ENCODE measurements at regions not wholly inside any gene's neighbourhood (a gene's known extent, or its start where the extent isn't known, plus 50 kb on each side); places are given as distances from the start of the nearest gene placed in this dataset.

DNA sequence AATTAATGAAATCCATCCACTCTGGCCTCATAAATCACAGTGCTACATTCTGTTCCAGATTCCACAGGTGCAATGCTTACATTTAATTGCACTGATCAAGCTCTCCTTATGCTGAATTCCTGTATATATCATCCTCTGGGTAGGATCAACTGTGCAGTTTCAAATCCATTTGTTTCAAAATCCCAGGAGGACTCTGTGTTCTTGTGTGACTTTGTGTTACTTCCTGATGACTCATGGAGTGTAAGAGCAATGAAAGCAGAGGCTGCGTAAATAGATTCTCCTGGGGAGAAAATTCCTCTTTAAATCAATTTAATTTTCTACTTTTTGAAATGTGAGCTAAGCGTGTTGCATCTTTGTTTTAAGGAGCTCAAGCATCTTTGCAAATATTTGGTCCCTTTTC lies 752.7 kb downstream of the METTL15 start:
- TF ChIP-seq CTCF (IDR thresholded peaks at IDR 0.05; ENCODE audit: control insufficient read depth, insufficient read depth, low read depth, low read length, missing control alignments), result no peak
- H3K4me3 ChIP-seq (ENCODE audit: control insufficient read depth, low read depth, low read length), result no peak overlapping the region
- DNase-seq (ENCODE audit: low read depth), result no peak

DNA sequence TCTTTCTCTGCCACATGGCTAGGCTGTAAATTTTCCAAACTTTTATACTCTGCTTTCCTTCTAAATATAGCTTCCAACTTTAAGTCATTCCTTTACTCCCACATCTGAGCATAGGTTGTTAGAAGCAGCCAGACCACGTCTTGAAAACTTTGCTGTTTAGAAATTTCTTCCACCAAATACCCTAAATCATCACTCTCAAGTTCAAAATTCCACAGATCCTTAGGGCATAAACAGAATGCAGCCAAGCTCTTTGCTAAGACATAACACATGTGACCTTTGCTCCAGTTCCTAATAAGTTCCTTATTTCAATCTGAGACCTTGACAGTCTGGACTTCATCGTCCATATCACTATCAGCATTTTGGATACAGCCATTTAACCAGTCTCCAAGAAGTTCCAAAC lies 749.9 kb downstream of the METTL15 start:
- no peak overlapping the region for H3K4me3 ChIP-seq (ENCODE audit: control insufficient read depth, low read depth, low read length)
- no peak for DNase-seq (ENCODE audit: low read depth)
- no peak for TF ChIP-seq CTCF (IDR thresholded peaks at IDR 0.05; ENCODE audit: control insufficient read depth, insufficient read depth, low read depth, low read length, missing control alignments)

- DNase-seq (ENCODE audit: low read depth), result no peak
- no peak overlapping the region for H3K4me3 ChIP-seq (ENCODE audit: control insufficient read depth, low read depth, low read length)
- TF ChIP-seq CTCF (IDR thresholded peaks at IDR 0.05; ENCODE audit: control insufficient read depth, insufficient read depth, low read depth, low read length, missing control alignments), result no peak
Observed at GRCh38 chr11:28849053-28849452, 740.9 kb downstream of the METTL15 start.

DNA sequence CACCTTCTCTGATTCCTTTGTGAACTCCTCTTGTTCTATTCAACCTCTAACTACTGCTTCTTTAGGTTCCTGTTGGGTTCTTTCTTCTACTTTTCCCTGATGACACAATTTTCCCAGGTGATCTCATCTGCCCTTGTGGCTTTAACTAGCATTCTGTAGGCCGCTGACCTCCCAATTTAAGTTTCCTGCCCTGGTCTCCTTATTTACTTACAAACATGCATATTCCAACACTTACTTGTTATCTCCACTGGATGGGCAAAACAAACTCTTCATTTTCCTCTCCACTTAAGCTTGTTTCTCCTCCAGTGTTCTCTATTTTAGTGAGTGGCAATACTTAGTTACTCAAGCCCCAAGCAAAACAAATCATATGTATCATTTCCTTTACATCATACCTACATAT lies 734.5 kb downstream of the METTL15 start:
- TF ChIP-seq CTCF (IDR thresholded peaks at IDR 0.05; ENCODE audit: control insufficient read depth, insufficient read depth, low read depth, low read length, missing control alignments), result no peak
- no peak for DNase-seq (ENCODE audit: low read depth)

DNA sequence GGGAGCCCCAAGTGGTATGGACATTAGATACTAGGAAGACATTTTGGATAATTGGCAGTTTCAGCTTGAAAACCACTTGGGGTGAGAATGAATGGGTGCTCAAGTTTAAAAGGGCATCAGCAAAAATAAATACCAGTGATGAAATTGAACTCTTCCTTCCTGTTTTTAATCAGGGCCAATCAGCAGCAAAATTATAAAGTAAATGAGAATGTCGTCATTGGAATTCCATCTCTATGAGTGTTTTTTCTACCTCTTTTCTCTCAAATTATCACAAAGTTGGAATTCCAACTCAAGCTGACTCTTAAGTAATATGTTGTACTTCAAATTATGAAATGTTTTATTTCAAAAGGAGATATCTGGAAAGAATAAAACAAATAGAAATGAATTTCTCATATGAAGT lies 730.6 kb downstream of the METTL15 start:
- no peak for TF ChIP-seq CTCF (IDR thresholded peaks at IDR 0.05; ENCODE audit: control insufficient read depth, insufficient read depth, low read depth, low read length, missing control alignments)
- H3K4me3 ChIP-seq (ENCODE audit: control insufficient read depth, low read depth, low read length), result no peak overlapping the region
- no peak for DNase-seq (ENCODE audit: low read depth)

More for the DNA sequence above, 734.5 kb downstream of the METTL15 start:
- H3K4me3 ChIP-seq (ENCODE audit: control insufficient read depth, low read depth, low read length), result no peak overlapping the region

DNA sequence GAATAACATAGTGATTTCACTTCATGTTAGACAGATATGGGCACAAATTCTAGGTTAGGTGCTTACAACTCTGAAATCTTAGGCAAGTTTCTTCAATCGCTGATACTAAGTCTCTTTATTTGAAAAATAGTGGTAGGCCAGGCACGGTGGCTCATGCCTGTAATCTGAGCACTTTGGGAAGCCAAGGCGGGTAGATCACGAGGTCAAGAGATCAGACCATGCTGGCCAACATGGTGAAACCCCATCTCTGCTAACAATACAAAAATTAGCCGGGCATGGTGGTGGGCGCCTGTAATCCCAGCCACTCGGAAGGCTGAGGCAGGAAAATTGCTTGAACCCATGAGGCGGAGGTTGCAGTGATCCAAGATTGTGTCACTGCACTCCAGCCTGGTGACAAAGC lies 729.4 kb downstream of the METTL15 start:
- no peak overlapping the region for H3K4me3 ChIP-seq (ENCODE audit: control insufficient read depth, low read depth, low read length)
- DNase-seq (ENCODE audit: low read depth), result no peak
- no peak for TF ChIP-seq CTCF (IDR thresholded peaks at IDR 0.05; ENCODE audit: control insufficient read depth, insufficient read depth, low read depth, low read length, missing control alignments)
